NCI-H2029 (cell line): ENCODE measurements at regions not wholly inside any gene's neighbourhood (a gene's known extent, or its start where the extent isn't known, plus 50 kb on each side); places are given as distances from the start of the nearest gene placed in this dataset.

Experiments used
- DNase-seq: peaks from one replicate; lab custom pipeline; 2025; lab: John Stamatoyannopoulos, UW

DNA sequence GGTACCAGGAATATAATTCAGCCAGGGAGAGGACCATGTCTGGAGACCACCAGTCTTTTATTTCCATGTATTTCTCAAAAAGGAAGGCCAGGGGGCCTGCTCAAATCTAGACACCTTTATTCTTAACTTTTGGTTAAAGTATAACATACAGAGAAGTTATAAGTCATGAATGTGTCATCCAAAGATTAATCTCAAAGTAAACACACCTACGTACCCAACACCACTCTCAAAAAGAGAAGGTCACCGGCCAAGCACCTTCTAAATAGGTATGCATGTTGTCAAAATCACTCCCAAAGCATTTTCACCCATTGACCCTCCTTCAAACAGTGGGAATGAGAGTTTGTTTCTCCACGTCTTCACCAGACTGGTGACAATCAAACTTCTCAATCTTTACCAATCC is 60.0 kb upstream of the FZD10 start:
- no peak for DNase-seq

DNA sequence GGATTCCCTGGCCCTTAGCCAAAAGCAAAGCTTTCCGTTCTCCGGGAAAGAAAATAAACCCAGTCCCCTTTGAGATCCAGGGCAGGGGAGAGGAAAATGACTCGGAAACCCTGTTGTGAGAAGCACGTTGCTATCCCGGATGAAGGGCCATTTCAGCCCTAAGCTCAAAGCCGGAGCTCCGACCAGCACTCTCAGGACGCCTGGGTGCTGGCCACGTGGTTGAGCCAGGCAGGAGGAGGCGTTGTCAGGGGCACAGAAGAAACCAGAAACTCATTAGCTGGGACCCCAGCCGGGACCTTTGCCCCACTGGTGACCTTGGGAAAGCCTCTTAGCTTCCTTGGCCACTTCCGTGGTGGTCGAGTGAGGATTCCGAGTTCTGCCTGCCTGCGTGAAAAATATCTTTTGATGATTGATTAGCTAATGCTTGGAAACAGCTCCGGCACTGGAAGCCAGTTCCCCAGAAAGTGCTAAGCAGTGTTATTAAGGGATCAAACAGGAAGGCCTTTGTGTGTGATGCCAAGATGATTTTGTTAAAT is 57.6 kb upstream of the FZD10 start:
- no peak for DNase-seq

DNA sequence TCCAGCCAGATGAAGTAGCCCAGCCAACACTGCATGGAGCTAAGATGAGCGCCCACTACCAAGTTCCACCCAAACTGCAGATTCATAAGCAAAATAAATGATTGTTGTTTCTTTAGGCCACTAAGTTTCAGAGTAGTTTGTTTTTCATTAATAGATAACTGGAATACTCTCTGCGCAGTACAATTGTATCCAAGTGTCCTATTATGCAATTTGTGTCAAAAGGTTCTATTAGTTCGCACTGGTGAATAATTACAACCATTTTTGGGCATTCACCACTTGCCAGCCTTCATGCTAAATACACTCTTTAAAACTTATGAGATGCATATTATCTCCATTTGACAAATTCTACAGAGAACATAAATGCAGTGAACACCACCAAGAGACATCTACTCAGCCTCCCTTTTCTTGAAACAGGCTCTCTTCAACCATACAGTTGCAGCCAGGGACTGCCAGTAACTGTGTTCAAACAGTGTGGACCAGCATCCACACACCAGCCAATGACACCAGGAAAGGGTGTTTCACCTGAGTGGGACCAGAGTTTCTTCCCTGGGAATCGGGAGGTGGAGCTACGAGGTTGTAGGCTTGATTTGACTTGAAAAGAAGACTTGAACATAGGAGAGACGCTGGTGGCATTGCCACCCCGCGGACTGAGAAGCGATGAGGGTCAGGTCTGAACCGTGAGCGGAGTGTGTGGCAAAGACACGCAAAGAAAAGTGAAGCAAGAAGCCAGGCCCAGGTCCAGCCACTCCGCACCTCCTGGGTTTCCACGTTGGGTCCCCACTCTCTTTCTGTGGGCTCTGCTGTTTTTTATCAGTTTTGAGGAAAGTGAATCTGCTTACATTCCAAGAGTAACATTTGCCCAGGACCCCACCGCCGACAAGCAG is 53.0 kb upstream of the FZD10 start:
- no peak for DNase-seq

DNA sequence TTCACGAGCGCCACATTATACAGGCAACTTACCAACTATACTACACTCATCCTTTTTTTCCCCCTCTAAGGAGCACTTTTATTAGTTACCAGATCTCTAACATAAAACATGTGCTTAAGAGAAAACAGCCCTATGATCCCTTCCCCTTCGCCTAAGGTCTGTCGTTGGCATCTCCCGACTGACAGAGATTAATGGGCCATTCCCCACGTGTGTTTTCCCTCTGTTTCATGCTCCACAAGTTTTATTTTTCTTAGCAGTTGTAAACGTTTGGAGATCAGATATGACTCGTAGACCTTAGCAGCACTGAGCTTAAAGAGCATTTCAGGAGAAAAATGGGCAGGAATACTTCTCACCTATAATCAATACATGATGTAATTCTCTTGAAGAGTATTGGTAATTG is 51.4 kb upstream of the FZD10 start:
- DNase-seq = no peak

DNA sequence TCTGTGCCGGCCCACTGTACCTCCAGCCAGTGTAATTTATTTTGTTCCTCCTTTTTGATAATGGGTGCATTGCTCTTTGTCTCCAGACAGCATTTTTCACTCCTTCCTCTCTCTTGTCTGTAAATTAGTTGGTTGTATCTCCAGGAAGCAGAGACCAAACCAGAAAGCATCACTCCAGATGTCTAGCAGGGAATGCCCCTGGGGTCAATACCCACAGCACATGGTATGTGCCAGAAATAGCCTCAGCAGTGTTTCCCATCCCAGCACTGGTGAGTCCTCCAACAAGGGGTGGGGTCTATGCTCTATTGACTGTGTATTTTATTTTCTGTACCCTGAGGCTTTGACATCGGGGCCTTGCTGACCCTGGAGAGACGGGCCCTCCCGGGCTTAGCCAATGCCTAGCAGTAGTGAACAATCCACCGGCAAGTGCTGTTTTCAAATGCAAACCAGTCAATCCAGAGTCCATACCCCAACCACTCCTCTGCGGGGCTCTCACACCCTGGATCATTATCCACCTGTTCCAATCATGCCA is 50.2 kb upstream of the FZD10 start:
- DNase-seq = no peak
